Right ventricle myocardium superior (tissue), 1 donor: ENCODE measurements at regions not wholly inside any gene's neighbourhood (a gene's known extent, or its start where the extent isn't known, plus 50 kb on each side); places are given as distances from the start of the nearest gene placed in this dataset.

ENCODE experiments used
- ATAC-seq: fragments of 200-7000 bp; cut with Tn5 transposase; one replicate; pipeline ENCODE4 v1.9.1; 2020; ENCODE audit warnings: mild to moderate bottlenecking; ENCODE audit not compliant: poor library complexity
- DNase-seq: peaks from one replicate; pipeline ENCODE4 v3.0.0-alpha.2; 2020
- intact Hi-C: fragments of 100-400 bp; cut with DNase I; formaldehyde crosslinking; loops from one replicate; pipeline ENCODE4 v1.11.2; 2022
- donor health status: DM: no; HTN: yes; CAD: no; lungs with severe emphysema.

- DNase-seq (no peak), ATAC-seq (no peak)
- intact Hi-C loops: no loop called here
Observed at GRCh38 chr16:5349670-5350517, 252.3 kb upstream of the EEF2KMT start.

- DNase-seq: no peak
- intact Hi-C loops: no loop called here
- ATAC-seq: no peak
Observed at GRCh38 chr16:5349101-5349500, 251.5 kb upstream of the EEF2KMT start.

- intact Hi-C loops: no loop called here
- DNase-seq: no peak
- no peak for ATAC-seq
Observed at GRCh38 chr16:5347561-5347960, 250.0 kb upstream of the EEF2KMT start.

- ATAC-seq: no peak
- intact Hi-C loops: no loop called here
- no peak for DNase-seq
Observed at GRCh38 chr16:5336941-5337340, 239.3 kb upstream of the EEF2KMT start.

GRCh38 chr16:5333991-5334390 is 236.4 kb upstream of the EEF2KMT start:
- DNase-seq: no peak
- ATAC-seq: no peak
- intact Hi-C loops: no loop called here

GRCh38 chr16:5333126-5333525 is 235.5 kb upstream of the EEF2KMT start:
- intact Hi-C loops: no loop called here
- ATAC-seq: no peak
- DNase-seq: no peak

GRCh38 chr16:5330058-5330457 is 232.5 kb upstream of the EEF2KMT start:
- intact Hi-C loops: no loop called here
- no peak for ATAC-seq
- no peak for DNase-seq

GRCh38 chr16:5328546-5328945 is 231.0 kb upstream of the EEF2KMT start:
- intact Hi-C loops: no loop called here
- ATAC-seq (no peak), DNase-seq (no peak)

- ATAC-seq (no peak), DNase-seq (no peak)
- intact Hi-C loops: no loop called here
Observed at GRCh38 chr16:5326395-5326794, 228.8 kb upstream of the EEF2KMT start.

- intact Hi-C loops: no loop called here
- DNase-seq (no peak), ATAC-seq (no peak)
Observed at GRCh38 chr16:5325932-5326331, 228.3 kb upstream of the EEF2KMT start.

- intact Hi-C loops: no loop called here
- DNase-seq (no peak), ATAC-seq (no peak)
Observed at GRCh38 chr16:5323284-5324141, 225.9 kb upstream of the EEF2KMT start.

GRCh38 chr16:5321930-5322329 is 224.3 kb upstream of the EEF2KMT start:
- no peak for ATAC-seq

GRCh38 chr16:5319799-5320198 is 222.2 kb upstream of the EEF2KMT start:
- ATAC-seq (no peak), DNase-seq (no peak)
- intact Hi-C loops: no loop called here

More at GRCh38 chr16:5321930-5322329, 224.3 kb upstream of the EEF2KMT start:
- no peak for DNase-seq
- intact Hi-C loops: no loop called here

- no peak for ATAC-seq
- DNase-seq: no peak
- intact Hi-C loops: no loop called here
Observed at GRCh38 chr16:5315914-5316313, 218.3 kb upstream of the EEF2KMT start.

GRCh38 chr16:5314377-5314776 is 216.8 kb upstream of the EEF2KMT start:
- ATAC-seq: no peak
- DNase-seq: no peak
- intact Hi-C loops: no loop called here

GRCh38 chr16:5309946-5310611 is 212.5 kb upstream of the EEF2KMT start:
- intact Hi-C loops: no loop called here
- no peak for ATAC-seq
- no peak for DNase-seq

GRCh38 chr16:5305023-5305422 is 207.4 kb upstream of the EEF2KMT start:
- intact Hi-C loops: no loop called here
- ATAC-seq (no peak), DNase-seq (no peak)

GRCh38 chr16:5302372-5303114 is 204.9 kb upstream of the EEF2KMT start:
- intact Hi-C loops: no loop called here
- no peak for ATAC-seq
- DNase-seq: no peak

- ATAC-seq (no peak), DNase-seq (no peak)
- intact Hi-C loops: no loop called here
Observed at GRCh38 chr16:5298202-5298601, 200.6 kb upstream of the EEF2KMT start.
